Stomach (tissue), 4 donors: ENCODE measurements at regions not wholly inside any gene's neighbourhood (a gene's known extent, or its start where the extent isn't known, plus 50 kb on each side); places are given as distances from the start of the nearest gene placed in this dataset.

ENCODE experiments used
- CTCF ChIP-seq, 7 experiments: fragments of 450-650 bp in 4 of 7; fragments of 200-600 bp in 3 of 7; sonication (generic) in 3 of 7; IDR thresholded peaks; one replicate each; pipeline ENCODE4 v1.5.1; 2016 to 2019; ENCODE audit warnings: antibody characterized with exemption in 7 of 7, control low read depth in 2 of 7, mild to moderate bottlenecking in 1 of 7
- EP300 ChIP-seq: sonication (generic); formaldehyde crosslinking; IDR thresholded peaks from one replicate; pipeline ENCODE4 v1.6.1; 2017; ENCODE audit warnings: antibody characterized with exemption
- POLR2A ChIP-seq, 4 donors: fragments of 450-650 bp; IDR thresholded peaks; one replicate each; pipeline ENCODE4 v1.6.1; 2016; ENCODE audit warnings: antibody characterized with exemption in 4 of 4, control low read depth in 2 of 4, mild to moderate bottlenecking in 1 of 4, moderate library complexity in 1 of 4

DNA sequence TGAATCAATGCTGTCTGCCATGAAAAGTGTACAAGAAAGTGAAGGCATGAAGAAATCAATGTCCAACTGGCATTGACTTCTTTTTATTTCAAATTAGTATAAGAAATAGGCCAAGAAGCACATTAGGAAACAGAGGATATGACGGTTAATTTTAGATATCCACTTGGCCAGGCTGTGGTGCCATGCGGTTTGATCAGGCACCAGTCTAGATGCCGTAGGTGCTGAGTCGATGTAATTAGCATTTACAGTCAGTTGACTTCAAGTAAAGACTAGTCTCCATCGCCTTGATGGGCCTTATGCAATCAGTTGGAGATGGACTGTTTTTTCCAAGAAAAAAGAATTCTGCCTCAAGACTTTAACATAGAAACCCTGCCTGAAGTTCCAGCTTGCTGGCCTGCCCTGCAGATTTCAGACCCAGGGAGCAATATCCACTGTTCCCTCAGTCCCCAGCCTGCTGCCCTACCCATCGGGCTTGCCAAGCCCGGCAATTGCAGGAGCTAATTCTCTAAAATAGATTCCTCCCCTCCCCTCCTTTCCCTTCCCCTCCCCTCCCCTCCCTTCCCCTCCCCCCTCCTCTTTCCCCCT is 120.5 kb upstream of the PEG3 start:
- no peak for TF ChIP-seq POLR2A (IDR thresholded peaks at IDR 0.05)
- TF ChIP-seq CTCF (IDR thresholded peaks at IDR 0.05) = no peak
- no peak for TF ChIP-seq EP300
